Progenitor cell of endocrine pancreas (in vitro differentiated cells): ENCODE measurements at regions not wholly inside any gene's neighbourhood (a gene's known extent, or its start where the extent isn't known, plus 50 kb on each side); places are given as distances from the start of the nearest gene placed in this dataset.
"Not testable (repeated sequence)": the region's sequence is repeated elsewhere in the genome, so short reads cannot be mapped to it uniquely, and the experiment has no call there.

Experiments used
- DNase-seq: peaks from one replicate; pipeline ENCODE4 v3.0.0; 2021; ENCODE audit warnings: low spot score; ENCODE audit not compliant: unreplicated experiment
- H3K27ac Mint-ChIP-seq: 2 replicates; pipeline ENCODE4 v1.8.0; 2021; ENCODE audit warnings: mild to moderate bottlenecking, moderate library complexity, mixed read lengths
- H3K27me3 Mint-ChIP-seq: 2 replicates; pipeline ENCODE4 v1.8.0; 2021; ENCODE audit warnings: mixed read lengths
- H3K36me3 Mint-ChIP-seq: 2 replicates; pipeline ENCODE4 v1.8.0; 2022; ENCODE audit warnings: mixed read lengths; ENCODE audit not compliant: insufficient read depth
- H3K4me1 Mint-ChIP-seq: 2 replicates; pipeline ENCODE4 v1.8.0; 2021; ENCODE audit warnings: low read depth, mixed read lengths
- H3K4me3 Mint-ChIP-seq: 2 replicates; pipeline ENCODE4 v1.8.0; 2021; ENCODE audit warnings: low read depth, mild to moderate bottlenecking, moderate library complexity, mixed read lengths
- H3K9me3 Mint-ChIP-seq: 2 replicates; pipeline ENCODE4 v1.8.0; 2021; ENCODE audit warnings: low read depth, mixed read lengths
- TF ChIP-seq, protein P1 (sequence below): fragments of 200-600 bp; sonication (generic); IDR thresholded peaks from one replicate; pipeline ENCODE4 v1.5.0; 2021; ENCODE audit warnings: antibody characterized with exemption, mild to moderate bottlenecking; ENCODE audit not compliant: unreplicated experiment

DNA sequence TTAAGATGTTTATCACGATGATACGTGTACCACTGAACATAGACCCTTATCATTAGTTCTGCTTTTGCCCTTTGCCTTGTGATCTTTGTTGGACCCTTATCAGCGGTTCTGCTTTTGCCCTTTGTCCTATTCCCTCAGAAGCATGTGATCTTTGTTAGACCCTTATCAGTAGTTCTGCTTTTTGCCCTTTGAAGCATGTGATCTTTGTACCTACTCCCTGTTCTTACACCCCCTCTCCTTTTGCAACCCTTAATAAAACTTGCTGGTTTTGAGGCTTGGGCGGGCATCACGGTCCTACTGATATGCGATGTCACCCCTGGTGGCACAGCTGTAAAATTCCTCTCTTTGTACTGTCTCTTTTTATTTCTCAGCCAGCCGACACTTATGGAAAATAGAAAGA, 117.0 kb downstream of the SDHAF3 start:
- H3K27ac Mint-ChIP-seq, DNase-seq, H3K36me3 Mint-ChIP-seq, H3K4me1 Mint-ChIP-seq, H3K27me3 Mint-ChIP-seq, H3K4me3 Mint-ChIP-seq: not testable (repeated sequence)
- H3K9me3 Mint-ChIP-seq, result peaks cover 37% of the 10 kb centered on the region

- TF ChIP-seq, protein P1, sequence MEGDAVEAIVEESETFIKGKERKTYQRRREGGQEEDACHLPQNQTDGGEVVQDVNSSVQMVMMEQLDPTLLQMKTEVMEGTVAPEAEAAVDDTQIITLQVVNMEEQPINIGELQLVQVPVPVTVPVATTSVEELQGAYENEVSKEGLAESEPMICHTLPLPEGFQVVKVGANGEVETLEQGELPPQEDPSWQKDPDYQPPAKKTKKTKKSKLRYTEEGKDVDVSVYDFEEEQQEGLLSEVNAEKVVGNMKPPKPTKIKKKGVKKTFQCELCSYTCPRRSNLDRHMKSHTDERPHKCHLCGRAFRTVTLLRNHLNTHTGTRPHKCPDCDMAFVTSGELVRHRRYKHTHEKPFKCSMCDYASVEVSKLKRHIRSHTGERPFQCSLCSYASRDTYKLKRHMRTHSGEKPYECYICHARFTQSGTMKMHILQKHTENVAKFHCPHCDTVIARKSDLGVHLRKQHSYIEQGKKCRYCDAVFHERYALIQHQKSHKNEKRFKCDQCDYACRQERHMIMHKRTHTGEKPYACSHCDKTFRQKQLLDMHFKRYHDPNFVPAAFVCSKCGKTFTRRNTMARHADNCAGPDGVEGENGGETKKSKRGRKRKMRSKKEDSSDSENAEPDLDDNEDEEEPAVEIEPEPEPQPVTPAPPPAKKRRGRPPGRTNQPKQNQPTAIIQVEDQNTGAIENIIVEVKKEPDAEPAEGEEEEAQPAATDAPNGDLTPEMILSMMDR, result no peak
- no peak overlapping the region for H3K27ac Mint-ChIP-seq
- no peak overlapping the region for H3K4me3 Mint-ChIP-seq
- peaks cover 24% of the 10 kb centered on the region for H3K9me3 Mint-ChIP-seq
- H3K36me3 Mint-ChIP-seq, result peaks cover 2% of the 10 kb centered on the region
- H3K4me1 Mint-ChIP-seq, result no peaks in the 10 kb centered on the region
- H3K27me3 Mint-ChIP-seq, result no peaks in the 10 kb centered on the region
- no peak for DNase-seq
Measured at GRCh38 chr7:97246317-97246716, 128.8 kb downstream of the SDHAF3 start.

DNA sequence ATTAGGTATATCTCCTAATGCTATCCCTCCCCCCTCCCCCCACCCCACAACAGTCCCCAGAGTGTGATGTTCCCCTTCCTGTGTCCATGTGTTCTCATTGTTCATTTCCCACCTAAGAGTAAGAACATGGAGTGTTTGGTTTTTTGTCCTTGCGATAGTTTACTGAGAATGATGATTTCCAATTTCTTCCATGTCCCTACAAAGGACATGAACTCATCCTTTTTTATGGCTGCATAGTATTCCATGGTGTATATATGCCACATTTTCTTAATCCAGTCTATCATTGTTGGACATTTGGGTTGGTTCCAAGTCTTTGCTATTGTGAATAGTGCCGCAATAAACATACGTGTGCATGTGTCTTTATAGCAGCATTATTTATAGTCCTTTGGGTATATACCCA, 140.7 kb downstream of the SDHAF3 start:
- H3K9me3 Mint-ChIP-seq, H3K27ac Mint-ChIP-seq, H3K27me3 Mint-ChIP-seq, DNase-seq, H3K4me3 Mint-ChIP-seq, H3K36me3 Mint-ChIP-seq, H3K4me1 Mint-ChIP-seq: not testable (repeated sequence)

DNA sequence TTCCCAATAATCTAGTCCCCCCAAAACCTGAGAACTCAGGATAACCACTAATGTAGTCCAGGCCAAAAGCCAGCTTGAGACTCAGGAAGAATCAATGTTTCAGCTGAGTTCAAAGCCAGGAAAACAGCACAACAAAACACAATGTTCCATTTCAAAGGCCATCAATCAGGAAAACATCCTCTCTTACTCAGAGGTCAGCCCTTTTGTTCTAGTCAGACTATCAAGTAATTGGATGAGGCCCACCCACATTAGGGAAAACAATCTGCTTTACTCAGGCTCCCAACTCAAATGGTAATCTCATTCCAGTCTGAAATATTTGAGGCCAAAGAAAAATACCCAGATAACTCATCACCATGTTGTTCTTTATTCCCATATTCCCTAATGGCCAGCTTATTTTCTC, 152.2 kb downstream of the SDHAF3 start:
- no peak for DNase-seq
- TF ChIP-seq, protein P1, result no peak
- Mint-ChIP-seq H3K27me3 (no peaks in the 10 kb centered on the region), H3K36me3 (no peaks in the 10 kb centered on the region), H3K27ac (no peak overlapping the region), H3K4me3 (no peak overlapping the region), H3K9me3 (no peaks in the 10 kb centered on the region), H3K4me1 (no peaks in the 10 kb centered on the region)

DNA sequence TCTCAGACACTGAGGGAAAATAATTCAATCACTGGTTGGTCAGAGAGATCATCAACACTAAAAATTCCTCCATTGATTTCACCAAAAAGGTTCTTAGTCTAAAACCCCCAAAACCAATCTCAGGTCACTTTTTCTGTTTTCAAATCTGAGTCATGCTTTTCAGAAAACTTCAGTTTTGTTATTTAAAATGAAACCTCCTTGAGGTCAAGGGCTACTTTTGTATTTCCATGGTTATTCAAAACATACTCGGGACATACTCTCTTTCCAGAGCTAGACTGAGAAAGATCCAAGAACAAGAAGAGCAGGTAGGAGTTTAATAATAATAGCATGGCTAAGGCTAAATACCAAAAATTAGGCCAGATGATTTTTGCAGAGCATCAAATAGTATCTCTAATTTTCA, 152.8 kb downstream of the SDHAF3 start:
- no peak for DNase-seq
- H3K36me3 Mint-ChIP-seq, result no peaks in the 10 kb centered on the region
- H3K4me1 Mint-ChIP-seq, result no peaks in the 10 kb centered on the region
- H3K27me3 Mint-ChIP-seq, result no peaks in the 10 kb centered on the region
- H3K9me3 Mint-ChIP-seq, result no peaks in the 10 kb centered on the region
- TF ChIP-seq, protein P1, result no peak
- H3K27ac Mint-ChIP-seq, result no peak overlapping the region
- no peak overlapping the region for H3K4me3 Mint-ChIP-seq

GRCh38 chr7:97271619-97272018, 154.1 kb downstream of the SDHAF3 start:
- no peak for DNase-seq
- H3K4me3 Mint-ChIP-seq, result no peak overlapping the region
- no peaks in the 10 kb centered on the region for H3K9me3 Mint-ChIP-seq
- no peaks in the 10 kb centered on the region for H3K27me3 Mint-ChIP-seq
- no peaks in the 10 kb centered on the region for H3K4me1 Mint-ChIP-seq
- no peak overlapping the region for H3K27ac Mint-ChIP-seq
- H3K36me3 Mint-ChIP-seq, result no peaks in the 10 kb centered on the region
- TF ChIP-seq, protein P1, result no peak
